H1 (cell line): ENCODE measurements at regions not wholly inside any gene's neighbourhood (a gene's known extent, or its start where the extent isn't known, plus 50 kb on each side); places are given as distances from the start of the nearest gene placed in this dataset.
"Not testable (repeated sequence)": the region's sequence is repeated elsewhere in the genome, so short reads cannot be mapped to it uniquely, and the experiment has no call there.

ENCODE experiments used
- CTCF ChIA-PET: fragments of 300-600 bp; sonication (Branson Sonifier 250); formaldehyde crosslinking; loops from one replicate; lab custom pipeline; 2021; ENCODE audit not compliant: partially characterized antibody; lab: Charles Lee
- POLR2A ChIA-PET: fragments of 300-600 bp; sonication (Branson Sonifier 250); formaldehyde crosslinking; loops from one replicate; lab custom pipeline; 2021; ENCODE audit warnings: inconsistent platforms; ENCODE audit not compliant: partially characterized antibody; lab: Charles Lee
- DNase-seq, 2 experiments: peaks; one replicate each; pipeline versions ENCODE4 v3.0.0 to v3.0.0-alpha.2; 2010 to 2022; ENCODE audit warnings: low spot score in 2 of 2, low read depth in 1 of 2, mixed read lengths in 1 of 2
- FAIRE-seq: peaks from 2 replicates; lab custom pipeline; 2011; peaks lifted over from hg19 to GRCh38; lab: Jason Lieb, UNC
- H2AFZ ChIP-seq: 2 replicates; pipeline ENCODE4 v1.8.1; 2012; ENCODE audit warnings: low read length, inconsistent platforms
- H2AK5ac ChIP-seq: 2 replicates; pipeline ENCODE4 v1.6.1; 2013; ENCODE audit warnings: low read depth, low read length
- H2BK120ac ChIP-seq: replicated peaks from 2 replicates; pipeline ENCODE3; 2013; ENCODE audit warnings: low read depth, low read length, inconsistent platforms
- H2BK12ac ChIP-seq: 2 replicates; pipeline ENCODE4 v1.6.1; 2013; ENCODE audit warnings: low read depth, low read length
- H2BK15ac ChIP-seq: 2 replicates; pipeline ENCODE4 v1.6.1; 2013; ENCODE audit warnings: low read length
- H2BK20ac ChIP-seq: 2 replicates; pipeline ENCODE4 v1.6.1; 2013; ENCODE audit warnings: low read length
- H2BK5ac ChIP-seq: 2 replicates; pipeline ENCODE4 v1.6.1; 2013; ENCODE audit warnings: low read depth, low read length
- H3K14ac ChIP-seq: 2 replicates; pipeline ENCODE4 v1.6.1; 2013; ENCODE audit warnings: inconsistent platforms; ENCODE audit not compliant: insufficient read length
- H3K18ac ChIP-seq: 2 replicates; pipeline ENCODE4 v1.6.1; 2013; ENCODE audit warnings: low read length; ENCODE audit errors: extremely low read depth
- H3K23ac ChIP-seq: 2 replicates; pipeline ENCODE4 v1.6.1; 2013; ENCODE audit warnings: inconsistent platforms; ENCODE audit not compliant: insufficient read length
- H3K23me2 ChIP-seq: 2 replicates; pipeline ENCODE4 v1.6.1; 2013; ENCODE audit warnings: low read depth, low read length
- H3K27ac ChIP-seq: 2 replicates; pipeline ENCODE4 v1.6.1; 2011; ENCODE audit warnings: low read depth, low read length, inconsistent platforms
- H3K27me3 ChIP-seq, 4 experiments: replicated peaks in 1 of 4; 1 replicate in 1 of 4; 2 replicates in 3 of 4; pipeline versions ENCODE4 v1.6.1 to v1.8.1; 2011 to 2013; ENCODE audit warnings: low read length in 3 of 4, mild to moderate bottlenecking in 3 of 4, inconsistent platforms in 2 of 4, mixed read lengths in 2 of 4, moderate library complexity in 1 of 4; ENCODE audit not compliant: control insufficient read depth in 3 of 4, insufficient read depth in 3 of 4; ENCODE audit errors: extremely low read depth in 1 of 4
- H3K36me3 ChIP-seq, 4 experiments: 2 replicates each; pipeline versions ENCODE4 v1.6.1 to v1.8.1; 2011 to 2013; ENCODE audit warnings: mild to moderate bottlenecking in 4 of 4, low read length in 3 of 4, moderate library complexity in 2 of 4, control low read depth in 1 of 4, inconsistent platforms in 1 of 4; ENCODE audit not compliant: insufficient read depth in 4 of 4, control insufficient read depth in 2 of 4
- H3K4ac ChIP-seq: replicated peaks from 2 replicates; pipeline ENCODE3; 2013; ENCODE audit warnings: low read length, low read depth, mixed read lengths, inconsistent platforms; ENCODE audit not compliant: insufficient read length
- H3K4me1 ChIP-seq, 4 experiments: replicated peaks in 1 of 4; 1 replicate in 1 of 4; 2 replicates in 3 of 4; pipeline versions ENCODE4 v1.6.1 to v1.8.1; 2011 to 2013; ENCODE audit warnings: low read length in 3 of 4, inconsistent platforms in 2 of 4, mixed read lengths in 1 of 4; ENCODE audit not compliant: insufficient read depth in 4 of 4, control insufficient read depth in 3 of 4
- H3K4me2 ChIP-seq, 2 experiments: 2 replicates each; pipeline versions ENCODE4 v1.6.1 to v1.8.1; 2011 to 2013; ENCODE audit warnings: low read depth in 2 of 2, low read length in 2 of 2, control low read depth in 1 of 2, inconsistent platforms in 1 of 2, mild to moderate bottlenecking in 1 of 2; ENCODE audit not compliant: insufficient read depth in 1 of 2
- H3K4me3 ChIP-seq, 4 experiments: fragments of 200-600, 300-600 bp in 1 of 4; sonication (generic), shearing (Covaris generic), sonication (Bioruptor Twin) in 1 of 4; 2 replicates each; pipeline versions ENCODE4 v1.5.1 to v1.8.1; 2011 to 2016; ENCODE audit warnings: low read length in 4 of 4, low read depth in 3 of 4, control low read depth in 2 of 4, inconsistent platforms in 2 of 4, mild to moderate bottlenecking in 2 of 4, mixed read lengths in 1 of 4, moderate library complexity in 1 of 4; ENCODE audit not compliant: insufficient read depth in 2 of 4; ENCODE audit errors: extremely low read depth in 1 of 4
- H3K56ac ChIP-seq: replicated peaks from 2 replicates; pipeline ENCODE3; 2013; ENCODE audit warnings: low read depth, mild to moderate bottlenecking, mixed read lengths, low read length, inconsistent platforms; ENCODE audit not compliant: insufficient read length
- H3K79me1 ChIP-seq: 2 replicates; pipeline ENCODE4 v1.6.1; 2013; ENCODE audit warnings: low read depth, low read length, control low read depth
- H3K79me2 ChIP-seq, 2 experiments: 2 replicates each; pipeline versions ENCODE4 v1.6.1 to v1.8.1; 2012 to 2013; ENCODE audit warnings: low read length in 2 of 2, mild to moderate bottlenecking in 2 of 2, inconsistent platforms in 1 of 2; ENCODE audit not compliant: insufficient read depth in 2 of 2, control insufficient read depth in 1 of 2
- H3K9ac ChIP-seq, 4 experiments: replicated peaks in 1 of 4; 1 replicate in 1 of 4; 2 replicates in 3 of 4; pipeline versions ENCODE4 v1.6.1 to v1.8.1; 2011 to 2013; ENCODE audit warnings: low read depth in 3 of 4, low read length in 3 of 4, control low read depth in 2 of 4, mild to moderate bottlenecking in 2 of 4, moderate library complexity in 2 of 4, inconsistent platforms in 1 of 4; ENCODE audit errors: extremely low read depth in 1 of 4
- H3K9me3 ChIP-seq, 2 experiments: 2 replicates each; pipeline versions ENCODE4 v1.6.1 to v1.8.1; 2012 to 2013; ENCODE audit warnings: mild to moderate bottlenecking in 2 of 2, moderate library complexity in 2 of 2, control low read depth in 1 of 2, inconsistent platforms in 1 of 2, low read depth in 1 of 2, low read length in 1 of 2, mixed read lengths in 1 of 2; ENCODE audit not compliant: insufficient read depth in 2 of 2
- H4K20me1 ChIP-seq, 2 experiments: replicated peaks in 1 of 2; 2 replicates each; pipeline versions ENCODE3 to v1.8.1; 2011 to 2013; ENCODE audit warnings: inconsistent platforms in 2 of 2, low read length in 2 of 2, mild to moderate bottlenecking in 1 of 2; ENCODE audit not compliant: insufficient read depth in 2 of 2, control insufficient read depth in 1 of 2
- H4K5ac ChIP-seq: 2 replicates; pipeline ENCODE4 v1.6.1; 2013; ENCODE audit warnings: low read length, low read depth, mixed read lengths, inconsistent platforms; ENCODE audit not compliant: insufficient read length
- H4K8ac ChIP-seq: 2 replicates; pipeline ENCODE4 v1.8.0; 2013; ENCODE audit warnings: mild to moderate bottlenecking, moderate library complexity, low read length, inconsistent platforms; ENCODE audit not compliant: insufficient read depth; ENCODE audit errors: extremely low read depth
- H4K91ac ChIP-seq: replicated peaks from 2 replicates; pipeline ENCODE3; 2013; ENCODE audit warnings: low read length, mixed read lengths, inconsistent platforms; ENCODE audit not compliant: insufficient read length
- WGBS, 2 experiments: shearing (Covaris generic) in 1 of 2; methylation state at CpG; one replicate each; pipeline versions ENCODE4 v1.1.6 to v1.1.7; 2013 to 2015; ENCODE audit warnings: low lambda C conversion rate in 2 of 2, mixed read lengths in 2 of 2, inconsistent platforms in 1 of 2, low coverage in 1 of 2, missing lambda C conversion rate in 1 of 2; ENCODE audit not compliant: insufficient replicate concordance in 2 of 2, insufficient coverage in 1 of 2, insufficient read length in 1 of 2; ENCODE audit errors: extremely low coverage in 1 of 2, missing lambda C conversion rate in 1 of 2; 5-methylcytosine and 5-hydroxymethylcytosine counted together

GRCh38 chr1:83457281-83457680 is 541.7 kb downstream of the TTLL7 start:
- H3K56ac ChIP-seq, H3K23me2 ChIP-seq, H2BK20ac ChIP-seq, DNase-seq, H2BK5ac ChIP-seq, H4K91ac ChIP-seq, H3K36me3 ChIP-seq, H2BK12ac ChIP-seq, H2AK5ac ChIP-seq, H2AFZ ChIP-seq, H3K18ac ChIP-seq, H4K20me1 ChIP-seq, H4K8ac ChIP-seq, H3K14ac ChIP-seq, POLR2A ChIA-PET, H3K27ac ChIP-seq, FAIRE-seq, H3K79me2 ChIP-seq, H3K9ac ChIP-seq, H2BK15ac ChIP-seq, H2BK120ac ChIP-seq, H3K4me3 ChIP-seq, H4K5ac ChIP-seq, H3K27me3 ChIP-seq, H3K4me1 ChIP-seq, H3K23ac ChIP-seq, H3K79me1 ChIP-seq, H3K9me3 ChIP-seq, CTCF ChIA-PET, H3K4me2 ChIP-seq, H3K4ac ChIP-seq: not testable (repeated sequence)
- 96% methylated on average over 2 of the region's 2 CpGs; no CpG with 5 or more reads in 1 of the 2 experiments for WGBS, 2 experiments

DNA sequence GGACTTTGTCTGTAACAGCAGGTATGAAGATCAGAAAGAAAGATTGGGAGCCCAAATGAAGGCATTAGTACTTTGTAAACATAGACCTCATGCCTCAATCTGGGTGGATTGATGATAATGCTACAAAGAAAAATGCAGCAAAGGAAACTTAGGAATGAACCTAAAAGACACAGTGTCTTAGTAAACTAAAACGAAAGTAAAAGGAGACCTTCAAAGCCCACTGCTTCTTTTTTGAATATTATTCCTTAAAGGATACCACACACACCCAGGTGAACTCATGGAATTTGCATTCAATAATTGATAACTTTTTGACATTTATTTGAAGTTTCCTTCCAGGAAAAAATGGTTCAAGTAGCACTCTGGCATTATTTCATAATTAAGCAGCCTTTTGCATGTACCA is 543.2 kb downstream of the TTLL7 start:
- H3K79me2 ChIP-seq, POLR2A ChIA-PET, H3K56ac ChIP-seq, H2BK5ac ChIP-seq, H3K4me2 ChIP-seq, H3K23ac ChIP-seq, H2BK12ac ChIP-seq, FAIRE-seq, H3K18ac ChIP-seq, H4K91ac ChIP-seq, H4K5ac ChIP-seq, DNase-seq, H3K9ac ChIP-seq, H3K23me2 ChIP-seq, H3K14ac ChIP-seq, H2AFZ ChIP-seq, H3K27me3 ChIP-seq, H3K4me3 ChIP-seq, H2BK15ac ChIP-seq, H4K20me1 ChIP-seq, H3K4ac ChIP-seq, H3K4me1 ChIP-seq, H3K27ac ChIP-seq, H2AK5ac ChIP-seq, H2BK120ac ChIP-seq, CTCF ChIA-PET, H3K79me1 ChIP-seq, H2BK20ac ChIP-seq, H4K8ac ChIP-seq, H3K36me3 ChIP-seq, H3K9me3 ChIP-seq: not testable (repeated sequence)
- WGBS, 2 experiments: 78% methylated on average over 1 of the region's 1 CpG; no CpG with 5 or more reads in 1 of the 2 experiments
